ENCODE measurements at regions not wholly inside any gene's neighbourhood (a gene's known extent, or its start where the extent isn't known, plus 50 kb on each side); places are given as distances from the start of the nearest gene placed in this dataset.
A peak's percentile ranks its signal among the peaks of the same experiment; 100 is the strongest.
"Not testable (repeated sequence)": the region's sequence is repeated elsewhere in the genome, so short reads cannot be mapped to it uniquely, and the experiment has no call there.

GRCh38 chr5:1608336-1608735, 84.6 kb upstream of the LPCAT1 start:
- 54 to 67% methylated on average over 7 to 11 of the region's 15 CpGs for WGBS, 2 donors
- ATAC-seq (ENCODE audit: low FRiP score in 2 of 2): peak in 1 of 2 donors; percentile 21
- DNase-seq, H3K4me3 ChIP-seq, H3K36me3 ChIP-seq, H3K4me1 ChIP-seq, H3K9me3 ChIP-seq, H3K27me3 ChIP-seq, H3K27ac ChIP-seq: not testable (repeated sequence)

GRCh38 chr5:1606951-1607350, 83.2 kb upstream of the LPCAT1 start:
- WGBS, 2 donors: 63 to 85% methylated on average over 4 to 8 of the region's 9 CpGs
- not testable (repeated sequence) for H3K36me3 ChIP-seq; DNase-seq; H3K4me1 ChIP-seq; H3K4me3 ChIP-seq; H3K27ac ChIP-seq; H3K27me3 ChIP-seq; ATAC-seq (ENCODE audit: low FRiP score in 2 of 2); H3K9me3 ChIP-seq

GRCh38 chr5:1603916-1604315, 80.2 kb upstream of the LPCAT1 start:
- H3K9me3 ChIP-seq; H3K4me3 ChIP-seq; H3K4me1 ChIP-seq; H3K27me3 ChIP-seq; H3K27ac ChIP-seq; ATAC-seq (ENCODE audit: low FRiP score in 2 of 2); DNase-seq; H3K36me3 ChIP-seq: not testable (repeated sequence)
- 71 to 83% methylated on average over 2 to 8 of the region's 8 CpGs for whole genome bisulfite sequencing, 2 donors

GRCh38 chr5:1601565-1601964, 77.8 kb upstream of the LPCAT1 start:
- DNase-seq (peak; percentile 56 to 79), ATAC-seq (ENCODE audit: low FRiP score in 2 of 2) (peak; percentile 55 to 74)
- not testable (repeated sequence) for H3K27me3 ChIP-seq, H3K36me3 ChIP-seq, H3K27ac ChIP-seq, H3K4me3 ChIP-seq, H3K4me1 ChIP-seq, H3K9me3 ChIP-seq
- WGBS, 2 donors: 51 to 54% methylated on average over 5 to 7 of the region's 9 CpGs
- TF ChIP-seq CTCF (IDR thresholded peaks at IDR 0.05): peak in 5 of 6 experiments; percentile 12 to 63 (median 59)

- DNase-seq: not testable (repeated sequence)
- peak in 1 of 2 donors; percentile 21 for ATAC-seq (ENCODE audit: low FRiP score in 2 of 2)
Observed at GRCh38 chr5:1598950-1599737, 75.4 kb upstream of the LPCAT1 start.

GRCh38 chr5:1597093-1597473, 73.3 kb upstream of the LPCAT1 start:
- ATAC-seq (ENCODE audit: low FRiP score in 2 of 2); H3K9me3 ChIP-seq; DNase-seq; H3K4me3 ChIP-seq; H3K36me3 ChIP-seq; H3K27me3 ChIP-seq: not testable (repeated sequence)
- Histone ChIP-seq H3K4me1 (peaks cover 0 to 12% (median 4%) of the 10 kb centered on the region in 4 donors), H3K27ac (peak overlapping the region in 3 of 4 donors; percentile 27 to 43 (median 31))
- 66 to 71% methylated on average over 3 of the region's 3 CpGs for WGBS, 2 donors

More at GRCh38 chr5:1598950-1599737, 75.4 kb upstream of the LPCAT1 start:
- peak in 2 of 6 experiments; percentile 29 to 54 for TF ChIP-seq CTCF (IDR thresholded peaks at IDR 0.05)
- H3K4me1 ChIP-seq, H3K4me3 ChIP-seq, H3K36me3 ChIP-seq, H3K9me3 ChIP-seq, H3K27me3 ChIP-seq, H3K27ac ChIP-seq: not testable (repeated sequence)
- 68 to 70% methylated on average over 5 of the region's 5 CpGs for WGBS, 2 donors

GRCh38 chr5:1596462-1597092, 72.8 kb upstream of the LPCAT1 start:
- H3K27ac ChIP-seq: peak overlapping the region in 3 of 4 donors; percentile 31 to 69 (median 43)
- not testable (repeated sequence) for ATAC-seq (ENCODE audit: low FRiP score in 2 of 2)
- 47 to 66% methylated on average over 5 to 8 of the region's 8 CpGs for WGBS, 2 donors

More at GRCh38 chr5:1596462-1597092, 72.8 kb upstream of the LPCAT1 start:
- DNase-seq: peak in 1 of 2 donors; percentile 48
- not testable (repeated sequence) for H3K36me3 ChIP-seq, H3K4me3 ChIP-seq, H3K9me3 ChIP-seq, H3K27me3 ChIP-seq
- H3K4me1 ChIP-seq: peaks cover 0 to 12% (median 4%) of the 10 kb centered on the region in 4 donors
- peak in 2 of 4 donors; percentile 14 to 80 for TF ChIP-seq EP300 (IDR thresholded peaks at IDR 0.05)
- peak in 1 of 4 donors; percentile 35 for TF ChIP-seq POLR2A (IDR thresholded peaks at IDR 0.05)
